ENCODE measurements at regions not wholly inside any gene's neighbourhood (a gene's known extent, or its start where the extent isn't known, plus 50 kb on each side); places are given as distances from the start of the nearest gene placed in this dataset.

DNA sequence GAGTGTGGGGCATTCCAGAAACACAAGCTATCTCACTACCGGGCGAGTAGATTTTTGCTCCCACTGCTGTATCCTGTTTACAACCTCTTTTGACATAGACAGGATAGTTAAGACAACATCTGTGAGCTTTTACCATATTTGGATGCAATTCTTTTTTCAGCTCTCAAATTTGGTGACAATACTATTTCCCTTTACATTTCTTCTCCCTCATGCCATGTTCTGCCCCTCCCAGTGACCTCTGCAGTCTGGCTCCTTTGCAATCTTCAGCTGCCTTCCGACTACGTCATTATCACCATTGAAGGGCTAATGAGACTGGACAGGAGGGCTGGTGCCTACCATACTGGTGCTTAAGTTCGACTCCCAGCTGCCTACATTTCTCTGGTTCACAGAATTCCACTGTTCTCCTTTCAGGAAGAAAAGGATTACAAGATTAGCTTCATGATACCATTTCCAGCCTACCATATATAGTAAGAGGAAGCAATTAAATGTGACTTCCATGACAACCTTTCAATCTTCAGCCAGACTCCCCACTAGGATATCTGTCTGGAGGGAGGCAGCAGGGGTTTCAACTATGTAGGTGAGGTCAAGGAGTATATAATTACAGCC is 251.6 kb downstream of the PHLDA1 start:
- TF ChIP-seq, protein P1, sequence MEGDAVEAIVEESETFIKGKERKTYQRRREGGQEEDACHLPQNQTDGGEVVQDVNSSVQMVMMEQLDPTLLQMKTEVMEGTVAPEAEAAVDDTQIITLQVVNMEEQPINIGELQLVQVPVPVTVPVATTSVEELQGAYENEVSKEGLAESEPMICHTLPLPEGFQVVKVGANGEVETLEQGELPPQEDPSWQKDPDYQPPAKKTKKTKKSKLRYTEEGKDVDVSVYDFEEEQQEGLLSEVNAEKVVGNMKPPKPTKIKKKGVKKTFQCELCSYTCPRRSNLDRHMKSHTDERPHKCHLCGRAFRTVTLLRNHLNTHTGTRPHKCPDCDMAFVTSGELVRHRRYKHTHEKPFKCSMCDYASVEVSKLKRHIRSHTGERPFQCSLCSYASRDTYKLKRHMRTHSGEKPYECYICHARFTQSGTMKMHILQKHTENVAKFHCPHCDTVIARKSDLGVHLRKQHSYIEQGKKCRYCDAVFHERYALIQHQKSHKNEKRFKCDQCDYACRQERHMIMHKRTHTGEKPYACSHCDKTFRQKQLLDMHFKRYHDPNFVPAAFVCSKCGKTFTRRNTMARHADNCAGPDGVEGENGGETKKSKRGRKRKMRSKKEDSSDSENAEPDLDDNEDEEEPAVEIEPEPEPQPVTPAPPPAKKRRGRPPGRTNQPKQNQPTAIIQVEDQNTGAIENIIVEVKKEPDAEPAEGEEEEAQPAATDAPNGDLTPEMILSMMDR (IDR thresholded peaks at IDR 0.05), result no peak
- TF ChIP-seq POLR2A (IDR thresholded peaks at IDR 0.05), result no peak

Data from thyroid gland (tissue), 4 donors.